GM21528 (cell line): ENCODE measurements at regions not wholly inside any gene's neighbourhood (a gene's known extent, or its start where the extent isn't known, plus 50 kb on each side); places are given as distances from the start of the nearest gene placed in this dataset.
"Not testable (repeated sequence)": the region's sequence is repeated elsewhere in the genome, so short reads cannot be mapped to it uniquely, and the experiment has no call there.

Source experiments
- ATAC-seq: cut with Tn5 transposase; IDR thresholded peaks from one replicate; pipeline ENCODE4 v1.9.1; 2021; ENCODE audit warnings: mild to moderate bottlenecking, moderate library complexity; ENCODE audit not compliant: unreplicated experiment, low FRiP score

- ATAC-seq = no peak
Observed at GRCh38 chr3:147160984-147161383, 245.4 kb downstream of the ZIC4 start.

DNA sequence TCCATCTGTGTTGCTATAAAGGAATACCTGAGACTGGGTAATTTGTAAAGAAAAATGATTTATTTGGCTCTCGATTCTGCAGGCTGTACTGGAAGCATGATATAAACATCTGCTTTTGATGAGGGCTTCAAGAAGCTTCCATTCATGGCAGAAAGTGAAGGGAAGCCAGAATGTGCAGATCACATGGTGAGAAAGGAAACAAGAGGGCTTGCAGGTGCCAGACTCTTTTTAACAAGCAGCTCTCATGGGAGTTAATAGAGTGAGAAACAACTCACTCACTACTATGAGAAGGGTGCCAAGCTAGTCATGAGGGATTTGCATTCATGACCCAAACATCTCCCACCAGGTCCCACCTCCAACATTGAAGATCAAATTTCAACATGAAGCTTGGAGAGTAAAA, 247.2 kb downstream of the ZIC4 start:
- ATAC-seq = no peak

DNA sequence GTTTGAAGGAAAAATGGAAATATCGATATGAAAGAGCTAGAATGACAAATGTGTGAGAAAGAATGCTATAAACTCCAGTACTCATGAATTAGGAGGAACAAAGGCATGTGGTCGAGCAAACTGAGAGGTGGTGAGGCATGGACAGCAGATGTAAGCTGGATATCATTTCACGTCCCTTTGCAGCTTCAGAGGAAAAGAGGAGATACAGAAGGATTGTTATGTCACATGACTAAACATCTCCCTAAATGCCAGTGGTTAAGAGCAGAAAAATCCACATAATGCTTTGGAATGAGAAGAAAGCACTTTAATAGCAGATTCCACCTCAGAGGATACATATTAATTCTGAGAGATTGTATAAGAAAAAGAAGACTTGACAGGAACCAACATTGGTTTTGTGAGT, 248.7 kb downstream of the ZIC4 start:
- no peak for ATAC-seq

GRCh38 chr3:147154988-147155387, 251.4 kb downstream of the ZIC4 start:
- ATAC-seq = not testable (repeated sequence)

DNA sequence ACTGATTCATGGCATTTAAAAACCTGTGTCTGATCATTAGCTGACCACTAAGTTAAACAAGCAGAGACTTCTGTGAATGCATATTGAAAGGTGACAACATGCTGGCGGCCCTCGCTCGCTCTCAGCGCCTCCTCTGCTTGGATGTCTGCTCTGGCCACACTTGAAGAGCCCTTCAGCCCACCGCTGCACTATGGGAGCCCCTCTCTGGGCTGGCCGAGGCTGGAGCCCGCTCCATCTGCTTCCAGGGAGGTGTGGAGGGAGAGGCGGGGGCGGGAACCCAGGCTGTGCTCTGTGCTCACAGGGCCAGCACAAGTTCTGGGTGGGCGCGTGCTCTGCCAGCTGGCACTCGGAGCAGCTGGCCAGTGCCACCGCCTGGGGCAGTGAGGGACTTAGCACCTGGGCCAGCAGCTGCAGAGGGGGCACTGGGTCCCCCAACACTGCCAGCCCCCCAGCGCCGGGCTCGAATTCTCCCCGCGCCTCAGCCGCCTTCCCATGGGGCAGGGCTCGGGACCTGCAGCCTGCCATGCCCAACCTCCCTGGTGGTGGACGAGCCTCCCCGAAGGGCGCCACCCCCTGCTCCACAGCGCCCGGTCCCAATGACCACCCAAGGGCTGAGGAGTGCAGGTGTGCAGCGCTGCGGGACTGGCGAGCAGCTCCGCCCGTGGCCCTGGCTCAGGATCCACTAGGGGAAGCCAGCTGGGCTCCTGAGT, 252.4 kb downstream of the ZIC4 start:
- ATAC-seq = no peak

GRCh38 chr3:147152476-147152875, 253.9 kb downstream of the ZIC4 start:
- no peak for ATAC-seq

- ATAC-seq = no peak
Observed at GRCh38 chr3:147141516-147142288, 264.6 kb downstream of the ZIC4 start.

DNA sequence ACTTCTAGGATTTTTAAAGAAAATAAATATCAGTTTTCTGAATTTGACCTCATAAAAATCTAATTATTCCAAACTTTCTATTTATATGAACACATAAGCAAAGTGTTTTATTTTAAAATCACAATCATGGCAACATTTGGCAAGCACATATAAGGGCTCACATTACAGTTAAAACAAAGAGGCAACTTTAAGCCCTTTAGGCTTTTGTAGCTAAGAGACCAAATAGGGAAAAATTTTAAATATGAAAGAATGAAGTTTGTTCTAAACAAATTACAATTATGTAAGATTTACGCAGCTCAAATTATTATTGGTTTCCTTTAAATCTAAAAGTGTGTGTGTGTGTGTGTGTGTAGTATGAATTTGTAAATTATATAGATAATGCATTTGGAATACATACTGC, 267.0 kb downstream of the ZIC4 start:
- no peak for ATAC-seq

GRCh38 chr3:147132168-147132567, 274.2 kb downstream of the ZIC4 start:
- no peak for ATAC-seq

- no peak for ATAC-seq
Observed at GRCh38 chr3:147130461-147130860, 275.9 kb downstream of the ZIC4 start.

DNA sequence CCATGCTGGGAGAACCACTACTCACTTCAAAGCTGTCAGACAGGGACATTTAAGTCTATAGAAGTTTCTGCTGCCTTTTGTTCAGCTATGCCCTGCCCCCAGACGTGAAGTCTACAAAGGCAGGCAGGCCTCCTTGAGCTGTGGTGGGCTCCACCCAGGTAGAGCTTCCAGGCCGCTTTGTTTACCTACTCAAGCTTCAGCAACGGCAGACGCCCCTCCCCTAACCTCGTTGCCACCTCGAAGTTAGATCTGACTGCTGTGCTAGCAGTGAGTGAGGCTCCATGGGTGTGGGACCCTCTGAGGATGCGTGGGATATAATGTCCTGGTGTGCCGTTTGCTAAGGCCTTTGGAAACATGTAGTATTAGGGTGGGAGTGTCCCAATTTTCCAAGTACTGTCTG, 276.7 kb downstream of the ZIC4 start:
- ATAC-seq = no peak

- ATAC-seq = no peak
Observed at GRCh38 chr3:147122350-147122749, 284.0 kb downstream of the ZIC4 start.

- ATAC-seq = no peak
Observed at GRCh38 chr3:147119989-147120388, 286.4 kb downstream of the ZIC4 start.

GRCh38 chr3:147119346-147119745, 287.0 kb downstream of the ZIC4 start:
- ATAC-seq = no peak

GRCh38 chr3:147118611-147119010, 287.7 kb downstream of the ZIC4 start:
- ATAC-seq = no peak

GRCh38 chr3:147117631-147118030, 288.7 kb downstream of the ZIC4 start:
- ATAC-seq = no peak

- ATAC-seq = no peak
Observed at GRCh38 chr3:147113293-147114044, 292.9 kb downstream of the ZIC4 start.

GRCh38 chr3:147099076-147099475, 307.3 kb downstream of the ZIC4 start:
- ATAC-seq = no peak

- no peak for ATAC-seq
Observed at GRCh38 chr3:147090461-147090860, 315.9 kb downstream of the ZIC4 start.

DNA sequence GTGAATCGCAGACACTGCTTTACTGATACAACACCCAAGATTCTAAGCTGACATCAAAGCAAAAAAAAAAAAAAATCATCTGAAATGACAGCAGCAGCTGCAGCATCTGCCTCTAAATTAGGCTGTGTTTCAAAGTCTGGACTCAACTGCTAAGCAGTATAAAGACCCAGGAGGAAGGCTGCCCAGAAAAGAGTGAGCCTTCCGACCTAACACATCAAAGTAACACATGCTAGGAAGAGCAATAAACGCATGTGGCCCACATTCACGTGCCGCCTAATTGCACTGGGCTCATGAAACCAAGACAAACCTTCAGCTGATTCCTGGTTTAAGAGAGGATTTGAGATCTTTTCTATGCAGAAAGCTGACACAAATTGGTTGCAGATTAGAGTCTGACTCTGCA, 317.1 kb downstream of the ZIC4 start:
- ATAC-seq = no peak

- not testable (repeated sequence) for ATAC-seq
Observed at GRCh38 chr3:147059500-147059899, 346.8 kb downstream of the ZIC4 start.
